Fibroblast of mammary gland (primary cell): ENCODE measurements at regions not wholly inside any gene's neighbourhood (a gene's known extent, or its start where the extent isn't known, plus 50 kb on each side); places are given as distances from the start of the nearest gene placed in this dataset.
"Not testable (repeated sequence)": the region's sequence is repeated elsewhere in the genome, so short reads cannot be mapped to it uniquely, and the experiment has no call there.

Experiments used
- DNase-seq: peaks from one replicate; pipeline ENCODE4 v3.0.0-alpha.2; 2010; ENCODE audit warnings: low read depth
- H3K4me3 ChIP-seq: 2 replicates; pipeline ENCODE4 v1.5.1; 2011; ENCODE audit warnings: low read depth, mild to moderate bottlenecking, low read length, moderate library complexity; ENCODE audit not compliant: control insufficient read depth
- CTCF ChIP-seq: conservative IDR thresholded peaks from 2 replicates; pipeline ENCODE4 v1.5.1; 2011; ENCODE audit warnings: low read depth, low read length, inconsistent platforms; ENCODE audit not compliant: control insufficient read depth, insufficient read depth

- no peak for TF ChIP-seq CTCF
- no peak overlapping the region for H3K4me3 ChIP-seq
- DNase-seq: no peak
Observed at GRCh38 chr5:109630093-109630492, 59.6 kb upstream of the MAN2A1 start.

- TF ChIP-seq CTCF: no peak
- no peak for DNase-seq
- no peak overlapping the region for H3K4me3 ChIP-seq
Observed at GRCh38 chr5:109628591-109628990, 61.1 kb upstream of the MAN2A1 start.

GRCh38 chr5:109621266-109621665 is 68.5 kb upstream of the MAN2A1 start:
- DNase-seq: not testable (repeated sequence)

GRCh38 chr5:109620651-109621050 is 69.1 kb upstream of the MAN2A1 start:
- TF ChIP-seq CTCF: no peak
- no peak overlapping the region for H3K4me3 ChIP-seq
- DNase-seq: no peak

More at GRCh38 chr5:109621266-109621665, 68.5 kb upstream of the MAN2A1 start:
- H3K4me3 ChIP-seq: not testable (repeated sequence)

- DNase-seq: no peak
- no peak for TF ChIP-seq CTCF
- no peak overlapping the region for H3K4me3 ChIP-seq
Observed at GRCh38 chr5:109619606-109620005, 70.1 kb upstream of the MAN2A1 start.

GRCh38 chr5:109619021-109619460 is 70.7 kb upstream of the MAN2A1 start:
- H3K4me3 ChIP-seq: no peak overlapping the region
- no peak for TF ChIP-seq CTCF
- DNase-seq: no peak

GRCh38 chr5:109614981-109615380 is 74.7 kb upstream of the MAN2A1 start:
- no peak for DNase-seq
- no peak for TF ChIP-seq CTCF
- no peak overlapping the region for H3K4me3 ChIP-seq
